HG03196 (cell line): ENCODE measurements at regions not wholly inside any gene's neighbourhood (a gene's known extent, or its start where the extent isn't known, plus 50 kb on each side); places are given as distances from the start of the nearest gene placed in this dataset.

Source experiments
- ATAC-seq: cut with Tn5 transposase; IDR thresholded peaks from one replicate; pipeline ENCODE4 v1.9.1; 2021; ENCODE audit not compliant: unreplicated experiment

DNA sequence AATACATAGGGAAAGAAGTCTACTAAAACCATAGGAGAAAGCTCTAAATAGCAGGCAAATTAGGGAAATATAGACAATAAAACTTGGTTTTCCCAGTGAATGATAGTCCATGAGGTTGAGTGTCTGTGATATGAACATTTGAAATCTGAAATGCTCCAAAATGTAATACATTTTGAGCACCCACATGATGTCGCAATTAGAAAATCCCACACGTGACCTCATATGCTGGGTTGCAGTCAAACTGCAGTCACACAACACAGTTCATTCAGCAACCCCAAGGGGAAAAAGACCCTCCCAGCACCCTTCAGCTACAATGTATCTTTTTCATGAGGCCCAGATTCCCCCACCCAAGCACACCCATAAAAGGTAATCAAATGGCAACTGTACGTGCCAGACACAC, 155.6 kb downstream of the BTC start:
- no peak for ATAC-seq

DNA sequence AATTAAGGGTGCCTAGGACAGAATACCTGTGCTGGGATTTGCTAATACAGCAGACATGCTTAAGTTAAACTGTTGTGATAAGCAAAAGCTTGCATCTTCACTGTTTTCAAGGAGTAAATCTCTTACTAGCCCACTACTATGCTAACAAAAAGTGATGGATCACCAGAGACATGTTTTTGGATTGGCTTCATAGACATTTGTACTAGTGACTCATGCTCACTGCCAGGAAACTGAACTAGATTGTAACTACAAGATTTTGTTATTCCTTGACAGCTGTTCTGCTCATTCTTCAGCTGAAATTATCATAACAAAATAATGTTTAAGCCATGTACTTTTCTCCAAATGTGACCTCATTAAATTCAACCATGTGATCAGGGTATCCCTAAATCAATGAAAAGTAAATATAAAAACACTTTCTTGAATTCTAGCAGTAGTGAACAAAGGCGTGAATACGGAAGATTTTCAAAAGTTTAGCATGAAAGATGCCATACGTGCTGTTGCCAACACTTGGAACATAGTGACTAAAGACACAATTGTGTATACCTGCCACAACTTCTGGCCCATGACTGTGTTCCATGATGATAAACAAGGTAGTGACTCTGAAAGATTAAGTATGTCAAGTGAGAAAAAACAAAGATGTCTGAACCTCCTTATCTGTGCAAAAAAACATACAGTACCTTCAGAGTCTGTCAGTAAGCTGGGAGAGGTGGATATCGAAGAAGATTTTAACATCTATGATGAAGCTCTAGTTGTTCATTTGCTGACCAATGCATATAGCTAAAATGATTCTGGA, 154.0 kb downstream of the BTC start:
- ATAC-seq, result no peak

DNA sequence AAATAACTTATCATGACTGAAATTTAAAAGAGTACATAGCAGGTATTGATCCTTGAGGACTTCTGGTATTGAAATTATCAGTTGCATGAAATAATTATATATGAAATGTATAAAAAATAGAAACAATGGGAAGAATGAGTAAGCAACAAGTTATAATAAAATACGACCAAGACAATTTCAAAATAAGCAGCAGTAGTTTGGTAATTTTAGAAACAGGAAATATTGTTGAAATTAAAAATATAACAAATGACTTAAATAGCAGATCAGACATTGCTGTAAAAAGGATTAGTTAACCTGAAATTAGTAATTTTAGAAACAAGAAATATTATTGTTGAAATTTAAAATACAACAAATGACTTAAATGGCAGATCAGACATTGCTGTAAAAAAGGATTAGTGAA, 152.3 kb downstream of the BTC start:
- no peak for ATAC-seq

DNA sequence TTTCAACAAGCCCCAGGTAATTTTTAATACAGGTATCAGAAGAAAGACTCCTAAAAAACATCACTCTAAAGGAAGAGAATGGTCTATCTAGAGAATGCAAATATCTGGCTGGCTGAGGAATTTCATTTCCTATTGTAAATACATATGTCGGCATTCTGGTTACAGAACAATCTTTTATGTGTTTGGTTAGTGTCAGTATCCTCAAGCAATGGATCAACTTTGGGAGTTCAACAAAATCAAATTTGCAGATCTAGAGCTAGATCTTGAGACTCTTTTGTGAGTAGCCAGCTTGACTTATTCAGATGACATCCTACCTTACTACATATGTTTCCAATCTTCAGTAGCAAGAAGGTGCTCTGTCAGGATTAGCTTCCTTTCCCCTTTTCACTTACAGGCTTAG, 145.1 kb downstream of the BTC start:
- ATAC-seq, result no peak

DNA sequence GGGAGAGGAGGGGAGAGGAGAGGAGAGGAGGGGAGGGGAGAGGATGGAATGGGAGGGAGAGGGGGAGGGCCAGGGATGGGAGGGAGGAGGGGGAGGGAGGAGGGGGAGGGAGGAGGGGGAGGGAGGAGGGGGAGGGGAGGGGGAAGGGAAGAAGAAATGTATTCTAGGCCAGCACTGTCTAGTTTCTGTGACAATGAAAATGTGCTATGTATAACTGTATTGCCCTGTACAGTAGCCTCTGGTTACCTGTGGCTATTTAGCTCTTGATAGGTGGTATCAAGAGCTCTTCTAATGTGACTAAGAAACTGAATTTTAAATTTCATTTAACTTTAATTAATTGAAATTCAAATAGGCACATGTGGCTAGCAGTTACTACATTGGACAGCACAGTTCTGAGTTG, 143.1 kb downstream of the BTC start:
- ATAC-seq, result no peak

DNA sequence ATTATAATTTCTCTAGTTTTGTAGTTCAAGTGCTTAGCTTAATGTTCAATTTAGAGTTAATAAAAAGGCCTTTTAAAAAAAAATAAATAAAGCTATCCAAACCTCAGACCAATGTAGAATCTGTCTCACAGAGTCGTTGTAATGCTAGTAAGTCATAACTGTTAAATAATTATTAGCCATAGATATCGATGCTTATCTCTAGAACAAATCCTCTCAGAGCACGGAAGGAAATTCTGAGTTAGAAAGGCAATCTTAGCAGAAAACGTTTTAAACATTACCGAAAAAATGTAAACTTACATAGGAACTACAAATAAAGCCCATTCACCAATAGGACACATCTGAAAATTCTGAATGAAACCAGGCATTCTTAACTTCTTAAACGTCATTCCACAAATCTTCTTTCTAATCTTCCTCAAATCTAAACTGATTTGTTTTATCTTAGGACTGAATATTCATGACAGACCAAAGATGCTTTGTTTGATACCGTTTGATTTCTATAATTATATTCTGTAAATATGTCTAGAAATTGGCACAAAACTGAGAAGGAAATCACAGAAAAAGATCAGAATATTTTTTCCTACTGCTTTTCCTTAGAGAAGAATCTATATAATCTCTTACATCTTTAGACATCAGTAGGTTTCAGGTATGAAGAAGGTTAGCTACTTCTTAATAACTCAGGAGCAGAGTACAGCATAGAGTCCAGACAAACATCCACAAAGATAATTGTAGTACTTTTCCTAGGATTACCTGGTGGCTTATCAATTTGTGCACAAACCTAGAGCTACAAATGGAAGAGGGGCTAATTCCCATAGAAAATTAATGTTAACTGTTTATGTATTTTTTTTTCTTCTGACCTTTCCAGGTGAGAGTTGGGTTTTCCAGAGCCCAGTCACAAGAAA, 140.7 kb downstream of the BTC start:
- no peak for ATAC-seq

DNA sequence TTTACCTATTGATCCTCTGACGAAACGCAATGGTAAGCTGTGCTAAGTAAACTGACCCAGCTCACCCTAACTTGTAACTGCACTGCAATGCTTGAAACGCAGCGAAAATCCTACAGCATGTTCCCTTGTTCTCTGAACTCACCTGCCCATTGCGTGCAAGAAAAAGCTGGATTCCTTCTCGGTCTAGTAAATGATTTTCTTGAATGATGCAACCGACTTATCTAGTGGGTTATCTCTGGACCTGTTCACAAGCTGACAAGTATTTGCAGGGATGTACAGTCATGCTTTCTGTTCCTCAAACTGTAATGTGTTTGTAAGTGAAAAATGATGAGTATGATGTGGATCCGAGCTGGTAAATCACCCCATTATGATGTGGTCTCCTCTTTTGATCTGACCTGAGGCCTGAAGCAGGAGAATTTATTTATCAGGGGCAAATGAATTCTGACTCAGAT, 140.1 kb downstream of the BTC start:
- ATAC-seq, result no peak

DNA sequence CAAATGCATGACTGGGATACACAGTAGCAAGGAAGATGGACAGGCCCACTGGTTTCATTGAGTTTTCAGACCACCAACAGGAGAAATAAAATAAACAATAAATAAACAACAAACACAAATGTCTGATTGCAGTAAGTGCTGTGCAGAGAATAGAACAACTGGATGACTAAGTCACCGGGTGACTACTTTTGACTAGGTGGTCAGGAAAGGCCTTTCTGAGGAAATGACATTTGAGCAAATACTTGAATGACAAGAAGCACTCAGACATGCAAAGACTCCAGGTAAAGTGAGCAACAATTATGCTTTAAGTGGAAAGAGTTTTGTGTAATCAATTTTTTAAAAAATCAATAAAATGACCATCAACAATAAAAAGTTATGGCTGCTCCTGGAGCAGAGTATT, 137.7 kb downstream of the BTC start:
- ATAC-seq, result no peak

DNA sequence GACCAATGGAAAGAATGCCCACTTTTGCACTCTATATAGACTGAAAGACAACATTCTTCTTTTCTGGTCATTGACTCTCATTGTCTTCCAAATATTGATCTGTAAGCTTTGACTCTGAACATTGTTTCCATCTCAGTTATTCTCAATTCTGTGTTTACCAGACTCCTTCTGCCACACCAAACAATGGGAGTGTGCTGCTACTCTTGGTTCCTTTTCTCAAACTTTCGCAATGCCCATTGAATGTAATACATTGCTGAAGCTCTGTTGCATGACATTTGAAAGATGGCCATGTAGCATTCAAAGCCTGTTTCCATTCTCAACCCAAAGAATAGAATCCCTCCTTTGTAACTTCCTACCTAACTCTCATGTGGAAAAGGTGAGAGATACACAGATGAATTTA, 136.2 kb downstream of the BTC start:
- no peak for ATAC-seq

DNA sequence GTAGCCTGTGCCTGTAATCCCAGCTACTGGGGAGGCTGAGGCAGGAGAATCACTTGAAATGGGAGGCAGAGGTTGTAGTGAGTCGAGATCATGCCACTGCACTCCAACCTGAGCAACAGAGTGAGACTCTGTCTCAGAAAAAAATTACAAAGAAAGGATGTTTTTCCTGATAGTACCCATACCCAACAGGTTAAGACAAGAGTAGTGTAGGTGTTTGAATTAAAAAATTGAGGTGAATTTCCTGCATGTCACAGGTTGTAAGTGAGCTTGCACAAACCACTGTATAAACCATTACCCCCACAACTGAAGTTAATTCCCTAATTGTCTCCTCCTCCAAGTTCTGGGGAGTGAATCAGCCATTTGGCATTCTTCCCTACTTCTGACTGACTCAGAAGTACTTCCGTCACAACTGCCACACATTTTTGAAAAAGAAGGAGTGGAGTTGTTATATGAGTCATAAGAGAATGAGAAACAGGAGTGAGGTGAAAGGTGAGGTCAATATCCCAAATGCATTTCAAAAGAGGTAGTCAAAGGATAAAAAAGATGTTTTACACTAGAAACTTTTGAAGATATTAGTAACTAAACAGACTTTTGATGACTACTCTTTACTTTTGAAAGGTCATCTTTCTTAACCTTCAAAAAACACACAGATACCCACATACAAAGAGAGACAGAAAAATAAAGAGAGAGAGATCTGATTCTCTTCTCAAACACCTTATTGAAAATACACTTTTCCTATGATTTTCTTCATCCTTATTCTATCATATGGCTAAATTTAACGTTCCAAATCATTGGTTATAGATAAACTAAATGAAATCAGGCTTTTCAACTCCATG, 134.5 kb downstream of the BTC start:
- ATAC-seq, result no peak

DNA sequence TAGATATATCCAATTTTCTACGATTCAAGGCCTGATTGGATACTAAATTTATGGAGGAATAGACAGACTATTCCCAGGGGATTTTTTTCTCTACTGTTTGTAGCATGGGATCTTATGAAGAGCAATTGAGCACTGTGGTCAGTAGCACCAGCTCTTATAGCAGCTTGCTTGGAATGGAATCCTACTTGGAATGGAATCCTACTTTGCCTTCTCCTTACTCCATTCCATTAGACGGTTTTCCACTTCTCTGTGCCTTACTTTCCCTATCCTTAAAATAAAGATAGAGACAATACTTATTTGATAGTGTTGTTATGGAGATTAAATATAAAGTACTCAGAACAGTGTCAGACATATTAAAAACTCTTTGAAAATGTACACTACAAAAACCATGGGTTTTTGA, 133.5 kb downstream of the BTC start:
- ATAC-seq, result no peak

DNA sequence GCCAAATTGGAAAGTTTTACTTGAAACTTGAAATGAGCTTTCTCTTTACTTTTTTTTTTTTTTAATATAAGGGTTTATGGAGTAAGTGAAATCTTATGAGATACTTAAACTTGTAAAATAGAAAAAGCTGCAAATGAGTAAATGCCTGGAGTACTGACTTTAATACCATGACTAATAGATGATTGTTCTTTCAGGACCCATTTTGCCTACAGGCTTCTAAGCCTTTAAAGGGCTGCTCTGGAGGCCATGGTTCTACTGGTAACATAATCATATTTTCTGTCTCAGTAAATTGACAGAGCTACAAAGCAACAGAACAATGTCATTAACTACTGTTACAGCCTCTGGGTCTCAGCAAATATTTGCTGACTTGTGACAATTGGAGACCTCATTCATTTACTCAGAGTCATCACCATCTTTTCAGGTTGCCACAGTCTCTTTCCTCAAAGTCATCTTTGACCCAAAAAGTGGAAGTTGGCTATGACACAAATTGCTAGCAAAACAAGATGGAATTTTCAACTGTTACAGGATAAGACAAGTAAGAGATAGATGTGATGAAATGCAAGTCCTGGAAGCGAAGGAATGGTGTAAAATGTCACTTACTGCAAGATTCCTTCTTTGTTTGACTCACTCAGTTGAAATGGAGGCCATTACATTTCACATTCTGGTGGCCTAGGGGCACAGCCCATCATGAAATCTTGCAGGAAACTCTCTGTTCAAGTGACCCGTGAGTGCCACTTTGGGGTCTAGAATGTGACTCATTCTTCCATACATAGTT, 132.7 kb downstream of the BTC start:
- ATAC-seq, result no peak

DNA sequence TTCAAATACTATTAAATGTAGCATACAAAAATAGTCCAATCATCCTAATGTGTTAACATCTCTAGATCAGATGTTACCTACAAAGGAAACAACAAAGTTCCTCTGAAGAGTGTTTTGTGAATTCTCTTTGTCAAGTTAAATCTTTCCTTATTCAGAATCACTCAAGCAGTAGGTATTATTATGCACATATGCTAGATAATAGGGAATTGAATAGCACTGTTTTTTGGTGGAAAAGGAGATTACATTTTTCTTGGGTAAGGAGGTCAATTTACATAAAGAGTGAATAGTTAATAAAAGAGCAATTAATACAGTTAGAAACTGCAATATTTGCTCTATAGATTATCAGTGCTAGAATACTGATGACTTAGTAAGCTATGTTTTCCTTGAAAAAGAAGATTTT, 130.7 kb downstream of the BTC start:
- no peak for ATAC-seq

DNA sequence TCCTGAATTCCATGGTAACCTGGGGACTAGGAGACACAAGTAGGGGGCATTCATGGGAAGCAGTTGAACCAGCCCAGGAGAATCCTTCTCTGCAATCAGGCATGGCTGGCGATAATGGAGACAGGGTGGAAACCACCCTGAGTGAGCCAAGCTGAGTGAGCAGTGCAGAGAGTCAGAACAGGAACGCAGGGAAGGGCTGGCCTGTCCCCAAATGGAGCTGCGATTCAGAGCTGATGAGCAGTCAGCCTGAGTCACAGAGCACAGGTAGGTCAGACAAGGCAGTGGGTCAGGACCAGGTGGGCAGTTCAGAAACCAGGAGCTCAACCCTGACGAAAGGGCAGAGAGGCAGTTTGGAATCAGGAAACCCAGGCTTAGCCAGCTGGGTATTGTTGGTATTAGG, 129.0 kb downstream of the BTC start:
- ATAC-seq, result no peak

DNA sequence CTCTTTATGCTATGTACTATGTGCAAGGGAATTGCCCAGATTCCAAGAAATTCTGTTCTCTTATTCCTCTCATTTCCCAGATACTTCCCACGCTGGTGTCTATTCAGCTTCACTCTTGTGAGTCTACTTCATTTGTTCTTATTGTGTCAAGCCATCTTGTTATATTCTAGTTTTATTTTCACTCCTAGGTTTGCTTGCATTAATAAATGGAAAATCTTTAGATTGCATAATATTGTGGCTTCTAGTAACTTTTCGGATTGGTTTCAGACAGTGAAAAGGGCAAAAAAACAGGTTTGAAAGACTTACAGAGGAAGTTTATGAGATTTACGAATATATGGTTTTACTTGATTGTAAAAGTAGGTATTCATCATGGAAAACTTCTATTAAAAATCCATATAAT, 128.4 kb downstream of the BTC start:
- no peak for ATAC-seq

DNA sequence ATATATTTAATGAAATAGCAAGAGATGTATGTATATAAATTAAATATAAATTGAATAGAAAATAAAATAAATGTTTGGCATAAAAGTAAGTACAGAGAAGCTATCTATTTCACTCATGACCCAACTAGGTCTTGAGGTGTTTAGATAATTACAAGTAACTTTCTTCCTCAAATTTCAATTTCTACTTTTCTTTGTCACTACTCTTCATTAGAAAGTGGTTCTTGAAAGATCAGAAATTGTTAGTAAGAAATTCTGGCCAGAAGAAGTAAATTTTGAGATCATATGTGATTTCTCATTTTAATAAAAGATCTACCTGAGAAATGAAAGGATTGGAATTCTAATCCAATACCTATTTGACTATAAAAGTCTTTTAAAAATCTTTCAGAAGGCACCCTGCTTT, 126.9 kb downstream of the BTC start:
- no peak for ATAC-seq

DNA sequence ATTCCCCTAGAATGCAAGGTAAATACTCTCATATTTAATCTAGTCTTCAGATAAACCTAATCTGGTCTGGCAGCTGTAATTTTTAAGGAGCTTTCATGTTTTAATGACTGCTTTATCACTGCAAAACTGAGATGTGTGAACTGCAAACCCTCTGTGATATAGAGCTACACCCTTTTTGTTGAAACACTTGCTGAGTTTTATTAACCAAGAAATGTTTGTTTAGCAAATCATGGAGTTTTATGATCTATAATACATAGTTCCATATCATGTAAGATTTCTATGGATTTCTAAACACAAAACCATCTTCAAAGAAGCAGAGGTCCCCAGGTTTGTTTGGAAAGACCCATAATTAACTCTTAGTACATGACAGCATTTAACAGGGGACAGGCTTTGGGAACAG, 126.4 kb downstream of the BTC start:
- ATAC-seq, result no peak

DNA sequence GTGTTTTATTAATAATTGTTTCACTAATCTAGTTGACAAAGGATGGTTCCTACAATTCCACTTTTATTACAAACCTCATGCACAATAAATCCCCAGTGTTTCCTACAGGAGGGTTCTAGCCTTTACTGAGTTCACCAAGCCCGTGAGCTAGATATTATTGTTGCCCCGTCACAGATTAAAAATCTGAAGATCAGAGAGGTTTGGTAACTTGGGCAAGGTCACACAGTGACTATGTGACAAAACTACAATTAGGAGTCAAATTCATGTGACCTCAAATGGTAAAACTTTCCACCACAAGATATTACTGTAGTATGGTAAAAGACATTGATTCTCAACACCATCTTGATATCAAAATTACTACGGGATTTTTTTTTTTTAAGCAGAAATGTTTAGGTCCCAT, 124.6 kb downstream of the BTC start:
- no peak for ATAC-seq

DNA sequence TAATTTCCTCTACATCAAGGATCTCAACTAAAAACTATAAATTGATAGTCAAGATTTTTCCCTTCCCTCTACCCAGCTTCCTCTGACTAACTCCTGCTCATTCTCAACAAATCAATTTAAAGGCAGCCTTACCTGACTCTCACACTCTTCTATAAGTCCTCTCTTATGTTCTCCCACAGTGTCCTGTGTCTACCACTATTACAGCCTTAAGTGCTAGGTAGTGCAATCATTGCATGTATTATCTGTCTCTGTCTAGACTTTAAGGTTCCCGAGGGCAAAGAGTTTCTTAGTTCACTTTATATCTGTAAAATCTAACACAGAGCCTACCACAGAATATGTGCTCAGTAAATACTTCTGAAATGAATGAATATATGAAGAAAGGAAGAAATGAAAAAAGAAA, 123.7 kb downstream of the BTC start:
- ATAC-seq, result no peak

DNA sequence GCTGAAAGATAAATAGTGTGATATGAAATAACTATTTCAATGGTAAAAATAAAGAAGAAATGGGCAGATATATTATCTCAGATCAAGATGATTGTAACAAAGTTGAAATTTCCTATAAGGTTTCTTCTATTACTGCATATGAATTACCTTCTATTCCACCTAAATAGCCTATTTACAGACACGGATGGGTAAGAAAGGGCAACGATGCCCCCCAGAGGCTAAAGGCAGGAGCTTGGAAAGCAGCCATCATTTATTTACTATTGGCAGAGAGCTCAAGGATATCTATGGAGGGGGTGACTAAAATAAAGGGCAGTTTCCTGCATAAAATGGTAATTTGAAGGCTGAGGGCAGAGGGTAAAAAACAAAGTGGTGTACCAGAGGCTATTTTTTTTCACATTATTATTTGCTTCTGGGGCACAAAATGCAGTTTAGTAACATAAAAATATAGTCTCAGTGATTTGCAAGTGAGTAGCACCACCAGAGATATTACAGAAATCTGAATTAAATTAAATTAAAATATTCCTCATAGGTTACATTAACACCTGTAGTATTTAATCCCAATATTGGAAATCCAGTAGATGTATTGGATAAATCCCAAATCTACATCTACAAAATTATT, 123.1 kb downstream of the BTC start:
- no peak for ATAC-seq
